CD4-positive, alpha-beta memory T cell (primary cell): ENCODE measurements at regions not wholly inside any gene's neighbourhood (a gene's known extent, or its start where the extent isn't known, plus 50 kb on each side); places are given as distances from the start of the nearest gene placed in this dataset.
A peak's percentile ranks its signal among the peaks of the same experiment; 100 is the strongest.

ENCODE experiments used
- CTCF ChIA-PET: fragments of 350-600 bp; sonication (Branson Sonifier 250); formaldehyde crosslinking; loops from one replicate; lab custom pipeline; 2021; ENCODE audit warnings: inconsistent platforms; ENCODE audit not compliant: partially characterized antibody; lab: Charles Lee
- POLR2A ChIA-PET: fragments of 350-600 bp; sonication (Branson Sonifier 250); formaldehyde crosslinking; loops from one replicate; lab custom pipeline; 2021; ENCODE audit not compliant: partially characterized antibody; lab: Charles Lee
- DNase-seq, 5 donors: peaks; one replicate each; pipeline versions ENCODE4 v3.0.0 to v3.0.0-alpha.2; 2020 to 2022; ENCODE audit warnings: mixed read lengths in 1 of 5
- H3K27ac ChIP-seq: one replicate; pipeline ENCODE4 v1.7.0; 2013; ENCODE audit warnings: low read depth, low read length
- H3K27me3 ChIP-seq: 2 replicates; pipeline ENCODE4 v1.7.0; 2013; ENCODE audit warnings: mild to moderate bottlenecking, low read length, moderate library complexity; ENCODE audit not compliant: insufficient read depth
- H3K36me3 ChIP-seq: 2 replicates; pipeline ENCODE4 v1.7.0; 2013; ENCODE audit warnings: mild to moderate bottlenecking, low read length, moderate library complexity; ENCODE audit not compliant: insufficient read depth
- H3K4me1 ChIP-seq: 2 replicates; pipeline ENCODE4 v1.7.0; 2013; ENCODE audit warnings: mild to moderate bottlenecking, low read length, moderate library complexity; ENCODE audit not compliant: insufficient read depth
- H3K4me3 ChIP-seq, 2 donors: one replicate each; pipeline ENCODE4 v1.7.0; 2013; ENCODE audit warnings: low read length in 2 of 2, mild to moderate bottlenecking in 1 of 2
- H3K9me3 ChIP-seq, 2 donors: one replicate each; pipeline ENCODE4 v1.7.0; 2013; ENCODE audit warnings: low read length in 2 of 2, control low read depth in 1 of 2; ENCODE audit not compliant: control insufficient read depth in 1 of 2
- H3K27ac Mint-ChIP-seq, 7 donors: one replicate each; pipeline ENCODE4 v1.8.0; 2020 to 2021; ENCODE audit warnings: mixed read lengths in 7 of 7, mild to moderate bottlenecking in 6 of 7, inconsistent platforms in 3 of 7, moderate library complexity in 3 of 7
- H3K27me3 Mint-ChIP-seq, 2 donors: one replicate each; pipeline ENCODE4 v1.8.0; 2020 to 2021; ENCODE audit warnings: mixed read lengths in 2 of 2
- H3K36me3 Mint-ChIP-seq, 2 donors: one replicate each; pipeline ENCODE4 v1.8.0; 2020 to 2021; ENCODE audit warnings: mixed read lengths in 2 of 2, inconsistent platforms in 1 of 2, mild to moderate bottlenecking in 1 of 2
- H3K4me1 Mint-ChIP-seq, 4 donors: one replicate each; pipeline ENCODE4 v1.8.0; 2020 to 2021; ENCODE audit warnings: mixed read lengths in 4 of 4, mild to moderate bottlenecking in 1 of 4
- H3K4me3 Mint-ChIP-seq, 8 donors: one replicate each; pipeline ENCODE4 v1.8.0; 2020 to 2021; ENCODE audit warnings: mixed read lengths in 8 of 8, mild to moderate bottlenecking in 7 of 8, moderate library complexity in 6 of 8, inconsistent platforms in 3 of 8
- H3K9me3 Mint-ChIP-seq, 8 donors: one replicate each; pipeline ENCODE4 v1.8.0; 2020 to 2021; ENCODE audit warnings: mixed read lengths in 8 of 8, mild to moderate bottlenecking in 5 of 8, inconsistent platforms in 3 of 8, moderate library complexity in 1 of 8
- intact Hi-C: fragments of 100-400 bp; cut with micrococcal nuclease; formaldehyde crosslinking; loops from one replicate; pipeline ENCODE4 v1.15.1; 2023

DNA sequence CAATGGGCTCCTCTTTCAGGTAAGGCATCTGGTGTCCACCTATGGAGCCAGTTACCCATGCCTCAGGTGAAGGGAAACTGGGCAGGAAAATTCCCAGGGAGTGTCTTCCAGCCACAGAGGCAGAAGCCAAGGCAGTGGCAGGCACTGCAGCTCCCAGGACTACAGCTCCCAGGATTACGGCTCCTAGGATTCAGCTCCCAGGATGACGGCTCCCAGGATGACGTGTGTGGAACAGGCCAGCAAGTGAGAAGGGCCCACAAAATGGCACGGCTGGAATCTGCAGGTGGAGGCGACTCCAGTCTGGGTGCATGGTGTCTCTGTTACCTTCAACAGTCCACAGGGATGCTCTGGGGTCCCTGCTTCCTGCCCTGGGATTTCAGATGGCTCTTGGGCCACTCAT lies 92.1 kb downstream of the PTGR3 start:
- Mint-ChIP-seq H3K27me3 (peaks cover 0 to 6% of the 10 kb centered on the region in 2 donors), H3K27ac (no peak overlapping the region), H3K36me3 (no peaks in the 10 kb centered on the region), H3K4me3 (no peak overlapping the region), H3K4me1 (peaks cover 0 to 5% (median 3%) of the 10 kb centered on the region in 4 donors), H3K9me3 (peaks cover 0 to 2% (median 0%) of the 10 kb centered on the region in 8 donors)
- H3K9me3 ChIP-seq: no peaks in the 10 kb centered on the region
- no peak for DNase-seq
- ChIA-PET POLR2A (no interaction called here), CTCF (no interaction called here)
- H3K27me3 ChIP-seq: no peaks in the 10 kb centered on the region
- no peaks in the 10 kb centered on the region for H3K4me1 ChIP-seq
- H3K27ac ChIP-seq: no peak overlapping the region
- H3K4me3 ChIP-seq: no peak overlapping the region
- H3K36me3 ChIP-seq: no peaks in the 10 kb centered on the region
- intact Hi-C loops: no loop called here

DNA sequence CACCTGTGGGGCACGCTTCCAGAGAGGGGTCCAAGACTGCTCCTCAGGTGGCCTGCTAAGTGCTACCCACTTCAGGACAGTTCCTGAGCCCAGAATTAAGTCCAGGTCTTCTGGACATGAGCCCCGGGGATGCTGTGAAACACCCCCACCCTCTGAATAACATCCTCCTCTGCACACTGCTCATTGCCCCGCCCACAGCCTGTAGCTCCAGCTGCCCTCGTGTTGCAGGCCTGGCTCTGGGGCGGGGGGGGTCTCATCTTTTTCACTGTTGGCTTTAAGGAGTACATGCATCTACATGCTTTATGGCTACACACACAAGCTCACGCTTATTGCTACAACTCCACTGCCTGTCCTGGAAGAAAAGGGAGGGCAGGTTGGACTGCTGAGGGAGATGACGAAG lies 92.8 kb downstream of the PTGR3 start:
- intact Hi-C loops: no loop called here
- Mint-ChIP-seq H3K4me3 (no peak overlapping the region), H3K36me3 (no peaks in the 10 kb centered on the region), H3K27ac (no peak overlapping the region), H3K9me3 (peaks cover 0 to 2% (median 0%) of the 10 kb centered on the region in 8 donors), H3K4me1 (peaks cover 0 to 2% (median under 1%) of the 10 kb centered on the region in 4 donors), H3K27me3 (peaks cover 0 to 6% of the 10 kb centered on the region in 2 donors)
- no peaks in the 10 kb centered on the region for H3K36me3 ChIP-seq
- H3K27ac ChIP-seq: no peak overlapping the region
- ChIA-PET CTCF (no interaction called here), POLR2A (no interaction called here)
- no peaks in the 10 kb centered on the region for H3K27me3 ChIP-seq
- no peaks in the 10 kb centered on the region for H3K4me1 ChIP-seq
- H3K9me3 ChIP-seq: no peaks in the 10 kb centered on the region
- H3K4me3 ChIP-seq: no peak overlapping the region
- DNase-seq: no peak

DNA sequence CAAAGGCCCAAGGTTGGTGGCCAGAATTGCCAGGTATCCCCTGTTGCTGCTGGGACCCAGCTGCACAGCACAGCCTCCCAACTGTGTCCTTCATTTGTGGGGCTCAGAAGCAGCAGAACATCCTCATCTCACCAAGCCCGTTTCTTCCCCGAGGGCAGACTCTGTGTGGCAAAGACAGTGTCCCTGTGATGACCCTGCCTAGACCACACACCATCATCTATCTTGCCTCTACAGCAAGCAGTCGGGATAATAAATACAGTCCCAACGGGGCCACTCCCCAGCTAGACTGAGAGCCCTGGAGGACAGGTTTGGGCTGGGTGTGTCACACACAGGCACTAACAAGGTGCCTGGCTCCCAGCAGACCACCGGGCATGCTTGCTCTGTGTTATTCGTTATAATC lies 93.4 kb downstream of the PTGR3 start:
- Histone ChIP-seq H3K4me3 (no peak overlapping the region), H3K27me3 (no peaks in the 10 kb centered on the region), H3K36me3 (no peaks in the 10 kb centered on the region), H3K4me1 (no peaks in the 10 kb centered on the region), H3K9me3 (no peaks in the 10 kb centered on the region), H3K27ac (no peak overlapping the region)
- no peak overlapping the region for H3K4me3 Mint-ChIP-seq
- intact Hi-C loops: no loop called here
- H3K4me1 Mint-ChIP-seq: peaks cover 0 to 2% (median under 1%) of the 10 kb centered on the region in 4 donors
- no peak for DNase-seq
- CTCF ChIA-PET: interaction anchor here (1.2 kb wide), 1 partner anchor 168 kb away, joined by 3 read pairs; no protein-coding TSS in a partner anchor
- H3K27ac Mint-ChIP-seq: peak overlapping the region in 1 of 7 donors; percentile 85
- H3K27me3 Mint-ChIP-seq: peaks cover 0 to 6% of the 10 kb centered on the region in 2 donors
- POLR2A ChIA-PET: no interaction called here
- no peaks in the 10 kb centered on the region for H3K36me3 Mint-ChIP-seq
- peaks cover 0 to 2% (median 0%) of the 10 kb centered on the region in 8 donors for H3K9me3 Mint-ChIP-seq
